GM12891 (cell line): ENCODE measurements at regions not wholly inside any gene's neighbourhood (a gene's known extent, or its start where the extent isn't known, plus 50 kb on each side); places are given as distances from the start of the nearest gene placed in this dataset.

ENCODE experiments used
- POLR2A ChIP-seq: IDR thresholded peaks from 2 replicates; pipeline ENCODE4 v1.6.1; 2011; ENCODE audit warnings: low read depth, low read length, control low read depth
- SPI1 ChIP-seq: IDR thresholded peaks from 2 replicates; pipeline ENCODE4 v1.6.1; 2011; ENCODE audit warnings: low read depth, low read length, control low read depth
- TAF1 ChIP-seq: IDR thresholded peaks from 2 replicates; pipeline ENCODE4 v1.6.1; 2011; ENCODE audit warnings: low read depth, low read length, control low read depth

- TF ChIP-seq POLR2A: no peak
- TF ChIP-seq TAF1: no peak
- TF ChIP-seq SPI1: no peak
These were observed 149.5 kb upstream of the SASH1 start for GRCh38 chr6:148193063-148193680.
